ENCODE measurements at regions not wholly inside any gene's neighbourhood (a gene's known extent, or its start where the extent isn't known, plus 50 kb on each side); places are given as distances from the start of the nearest gene placed in this dataset.

- TF ChIP-seq POLR2AphosphoS5 (IDR thresholded peaks at IDR 0.05) (no peak), CTCF (IDR thresholded peaks at IDR 0.05) (no peak), POLR2A (IDR thresholded peaks at IDR 0.05) (no peak), EP300 (IDR thresholded peaks at IDR 0.05) (no peak)
Observed at GRCh38 chr6:153412519-153412918, 281.4 kb upstream of the RGS17 start.
